NB4 (cell line): ENCODE measurements at regions not wholly inside any gene's neighbourhood (a gene's known extent, or its start where the extent isn't known, plus 50 kb on each side); places are given as distances from the start of the nearest gene placed in this dataset.

ENCODE experiments used
- DNase-seq: peaks from one replicate; pipeline ENCODE4 v3.0.0; 2010; ENCODE audit warnings: low read depth
- H3K4me3 ChIP-seq: one replicate; pipeline ENCODE4 v1.5.1; 2011; ENCODE audit warnings: mild to moderate bottlenecking, low read depth, low read length, moderate library complexity
- MYC ChIP-seq: IDR thresholded peaks from 2 replicates; pipeline ENCODE4 v1.6.1; 2011; ENCODE audit warnings: low read depth, low read length
- POLR2A ChIP-seq: IDR thresholded peaks from 2 replicates; pipeline ENCODE4 v1.6.1; 2011; ENCODE audit warnings: mild to moderate bottlenecking; ENCODE audit not compliant: insufficient read length; ENCODE audit errors: extremely low read depth
- TF ChIP-seq, protein P1 (sequence below): IDR thresholded peaks from 2 replicates; pipeline ENCODE4 v1.6.1; 2011; ENCODE audit warnings: low read depth, low read length
- TF ChIP-seq, protein P2 (sequence below): IDR thresholded peaks from one replicate; pipeline ENCODE4 v1.5.1; 2012; ENCODE audit warnings: low read depth, low read length

DNA sequence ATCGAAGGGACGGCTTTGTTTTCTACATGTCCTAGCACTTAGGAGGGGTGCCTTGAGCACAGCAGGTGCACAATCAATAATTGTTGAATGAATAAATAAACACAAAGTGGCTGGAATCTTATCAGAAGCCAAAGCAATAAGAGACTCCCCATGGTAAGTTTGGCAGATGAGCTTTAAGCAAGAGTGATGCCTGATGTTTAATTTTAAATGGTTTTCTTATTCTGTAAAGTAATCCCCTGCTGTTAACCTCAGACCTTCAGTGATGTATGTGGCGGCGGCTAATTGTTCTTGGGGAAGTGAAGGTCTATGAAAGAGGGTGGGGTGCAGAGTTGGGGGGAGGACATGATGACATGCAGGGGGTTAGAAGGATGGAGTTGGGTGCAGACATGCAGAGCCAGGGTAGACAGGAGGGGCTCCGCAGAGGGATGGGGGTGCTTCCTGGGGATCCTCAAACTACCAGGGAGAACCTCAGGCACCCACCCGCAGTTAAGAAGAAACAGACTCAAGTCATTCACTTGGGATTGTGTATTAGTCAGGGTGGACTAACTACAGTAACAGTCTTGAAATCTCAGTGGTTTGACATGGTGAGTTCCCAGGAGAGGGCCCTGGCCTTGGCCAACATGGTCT is 65.7 kb upstream of the SHB start:
- no peak for TF ChIP-seq MYC
- no peak for TF ChIP-seq POLR2A
- TF ChIP-seq, protein P1, sequence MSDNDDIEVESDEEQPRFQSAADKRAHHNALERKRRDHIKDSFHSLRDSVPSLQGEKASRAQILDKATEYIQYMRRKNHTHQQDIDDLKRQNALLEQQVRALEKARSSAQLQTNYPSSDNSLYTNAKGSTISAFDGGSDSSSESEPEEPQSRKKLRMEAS, result no peak
- TF ChIP-seq, protein P2, sequence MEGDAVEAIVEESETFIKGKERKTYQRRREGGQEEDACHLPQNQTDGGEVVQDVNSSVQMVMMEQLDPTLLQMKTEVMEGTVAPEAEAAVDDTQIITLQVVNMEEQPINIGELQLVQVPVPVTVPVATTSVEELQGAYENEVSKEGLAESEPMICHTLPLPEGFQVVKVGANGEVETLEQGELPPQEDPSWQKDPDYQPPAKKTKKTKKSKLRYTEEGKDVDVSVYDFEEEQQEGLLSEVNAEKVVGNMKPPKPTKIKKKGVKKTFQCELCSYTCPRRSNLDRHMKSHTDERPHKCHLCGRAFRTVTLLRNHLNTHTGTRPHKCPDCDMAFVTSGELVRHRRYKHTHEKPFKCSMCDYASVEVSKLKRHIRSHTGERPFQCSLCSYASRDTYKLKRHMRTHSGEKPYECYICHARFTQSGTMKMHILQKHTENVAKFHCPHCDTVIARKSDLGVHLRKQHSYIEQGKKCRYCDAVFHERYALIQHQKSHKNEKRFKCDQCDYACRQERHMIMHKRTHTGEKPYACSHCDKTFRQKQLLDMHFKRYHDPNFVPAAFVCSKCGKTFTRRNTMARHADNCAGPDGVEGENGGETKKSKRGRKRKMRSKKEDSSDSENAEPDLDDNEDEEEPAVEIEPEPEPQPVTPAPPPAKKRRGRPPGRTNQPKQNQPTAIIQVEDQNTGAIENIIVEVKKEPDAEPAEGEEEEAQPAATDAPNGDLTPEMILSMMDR, result no peak
- H3K4me3 ChIP-seq, result no peak overlapping the region
- DNase-seq, result no peak

DNA sequence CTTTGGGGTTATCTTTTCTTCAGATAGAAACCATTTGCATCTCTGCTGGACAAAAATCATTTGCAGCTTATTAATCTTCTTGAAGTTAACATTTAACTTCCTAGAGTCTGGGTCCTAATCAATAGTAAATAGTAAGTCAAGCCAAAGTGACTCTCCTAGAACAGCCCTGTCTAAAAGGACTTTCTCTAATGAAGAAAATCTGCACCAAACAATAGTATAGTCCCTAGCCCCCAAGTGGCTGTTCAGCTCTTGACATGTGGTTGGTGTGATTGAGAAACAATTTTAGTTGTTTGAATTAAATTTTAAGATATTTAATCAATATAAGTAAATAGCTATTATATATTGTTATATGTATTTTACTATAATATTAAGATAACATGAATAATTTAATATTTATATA is 64.6 kb upstream of the SHB start:
- no peak for TF ChIP-seq POLR2A
- TF ChIP-seq, protein P1, result no peak
- no peak for TF ChIP-seq MYC
- TF ChIP-seq, protein P2, result no peak
- DNase-seq, result no peak
- no peak overlapping the region for H3K4me3 ChIP-seq

DNA sequence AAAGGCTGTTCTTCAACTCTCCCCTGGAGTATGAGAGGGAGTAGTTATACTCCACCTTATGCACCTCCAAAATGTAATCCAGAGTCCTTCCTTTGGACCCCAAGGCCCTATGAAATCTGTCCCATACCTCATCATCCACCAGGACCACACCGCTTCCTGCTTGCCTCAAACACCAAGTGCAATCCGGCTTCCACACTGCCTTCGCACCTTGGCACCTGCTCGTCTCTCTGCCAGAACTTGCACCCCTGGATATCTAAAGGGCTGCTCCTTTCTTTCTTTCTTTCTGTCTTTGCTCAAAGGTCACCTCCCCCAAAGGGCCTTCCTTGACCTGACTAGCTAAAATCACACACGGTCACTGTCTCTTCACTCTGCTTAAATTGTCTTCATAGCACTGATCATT is 63.9 kb upstream of the SHB start:
- H3K4me3 ChIP-seq, result no peak overlapping the region
- DNase-seq, result no peak
- TF ChIP-seq, protein P1, result no peak
- TF ChIP-seq, protein P2, result no peak
- TF ChIP-seq MYC (no peak), POLR2A (no peak)

DNA sequence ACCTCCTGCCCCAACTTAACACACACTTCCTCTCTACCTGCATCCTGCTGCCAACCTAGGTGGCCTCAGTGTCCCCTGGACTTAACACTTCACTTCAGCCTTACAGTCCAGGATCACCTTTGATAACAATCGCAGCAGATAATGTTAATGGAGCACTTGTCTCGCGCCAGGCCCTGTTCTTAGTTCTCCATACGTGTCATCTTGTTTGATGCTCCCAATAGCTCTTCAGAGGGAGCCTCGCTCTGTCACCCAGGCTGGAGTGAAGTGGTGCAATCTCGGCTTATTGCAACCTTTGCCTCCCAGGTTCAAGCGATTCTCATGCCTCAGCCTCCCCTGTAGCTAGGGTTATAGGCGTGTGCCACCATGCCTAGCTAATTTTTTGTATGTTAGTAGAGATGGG is 62.7 kb upstream of the SHB start:
- DNase-seq, result no peak
- TF ChIP-seq POLR2A (no peak), MYC (no peak)
- TF ChIP-seq, protein P1, result no peak
- no peak overlapping the region for H3K4me3 ChIP-seq

DNA sequence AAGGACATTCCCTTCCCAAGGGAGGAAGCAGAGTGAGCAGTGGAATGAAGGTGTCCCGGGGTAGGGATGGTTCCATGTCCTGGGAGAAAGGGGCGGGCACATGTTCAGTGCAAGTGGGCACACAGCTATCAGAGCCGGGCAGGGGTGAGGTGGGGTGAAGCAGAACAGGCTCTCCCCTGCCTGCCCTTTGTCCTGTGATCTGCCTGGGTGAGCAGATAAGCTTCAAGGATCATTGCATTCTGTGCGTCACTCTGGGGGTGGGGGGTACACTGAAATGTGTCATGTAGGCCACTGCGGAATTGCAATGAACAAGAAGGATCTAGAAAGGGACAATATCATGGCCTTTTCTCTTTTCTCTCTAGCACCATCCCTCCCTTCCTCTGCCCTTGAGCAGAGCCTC is 61.7 kb upstream of the SHB start:
- TF ChIP-seq MYC, result no peak
- TF ChIP-seq, protein P1, result no peak
- H3K4me3 ChIP-seq, result no peak overlapping the region
- no peak for DNase-seq

DNA sequence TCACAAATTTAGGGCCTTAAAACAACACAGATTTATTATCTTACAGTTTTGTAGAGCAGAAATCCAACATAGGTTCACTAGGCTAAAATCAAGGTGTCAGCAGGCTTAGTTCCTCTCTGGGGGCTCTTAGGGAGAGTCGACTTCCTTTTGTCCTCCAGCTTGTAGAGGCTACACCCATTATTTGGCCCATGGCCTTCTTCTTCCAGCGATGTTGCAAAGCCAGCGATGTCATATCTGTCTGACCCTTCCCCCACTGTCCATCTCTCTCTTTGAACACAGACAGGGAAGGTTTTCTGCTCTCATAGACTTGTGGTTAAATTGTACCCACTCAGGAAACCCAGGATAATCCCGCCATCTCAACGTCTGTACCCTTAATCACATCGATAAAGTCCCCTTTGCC is 60.3 kb upstream of the SHB start:
- no peak for DNase-seq
- TF ChIP-seq, protein P1, result no peak
- TF ChIP-seq MYC (no peak), POLR2A (no peak)
- TF ChIP-seq, protein P2, result no peak
- H3K4me3 ChIP-seq, result no peak overlapping the region

DNA sequence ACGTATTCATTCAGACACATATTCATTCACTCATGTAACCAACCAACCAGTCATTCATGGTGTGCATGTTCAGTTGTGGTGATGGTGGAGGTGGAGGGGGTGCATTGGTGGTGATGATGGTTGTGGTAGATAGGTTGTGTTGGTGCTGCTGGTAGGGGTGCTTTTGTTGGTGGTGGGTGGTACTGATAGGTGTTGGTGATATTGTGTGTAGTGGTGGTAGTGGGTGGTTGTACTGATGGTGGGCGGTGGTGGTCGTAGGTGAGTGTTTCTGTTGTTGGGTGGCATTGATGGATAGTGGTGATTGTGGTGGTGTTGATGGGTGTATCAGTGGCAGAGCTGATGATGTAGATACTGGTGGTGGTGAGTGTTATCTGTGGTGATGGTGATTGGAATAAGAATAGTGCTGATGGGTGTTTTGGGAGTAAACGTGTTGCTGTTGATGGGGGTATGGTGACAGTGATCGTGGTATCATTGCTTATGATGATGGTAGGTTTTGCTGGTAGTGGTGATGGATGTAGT is 59.8 kb upstream of the SHB start:
- DNase-seq, result no peak
- H3K4me3 ChIP-seq, result no peak overlapping the region
- TF ChIP-seq POLR2A (no peak), MYC (no peak)
- TF ChIP-seq, protein P2, result no peak
- TF ChIP-seq, protein P1, result no peak
